Ascending aorta (tissue), 2 donors: ENCODE measurements at regions not wholly inside any gene's neighbourhood (a gene's known extent, or its start where the extent isn't known, plus 50 kb on each side); places are given as distances from the start of the nearest gene placed in this dataset.

Source experiments
- DNase-seq, 2 donors: peaks; one replicate each; pipeline ENCODE4 v3.0.0-alpha.2; 2019; ENCODE audit warnings: low spot score in 2 of 2
- H3K27ac ChIP-seq, 2 donors: fragments of 200-600 bp; sonication (generic); one replicate each; pipeline ENCODE4 v1.5.1; 2016 to 2017; ENCODE audit warnings: mild to moderate bottlenecking in 1 of 2
- H3K27me3 ChIP-seq: fragments of 200-600 bp; sonication (generic); one replicate; pipeline ENCODE4 v1.5.1; 2017
- H3K36me3 ChIP-seq, 2 donors: fragments of 200-600 bp; sonication (generic); one replicate each; pipeline ENCODE4 v1.5.1; 2016
- H3K4me1 ChIP-seq, 2 donors: fragments of 200-600 bp; sonication (generic); one replicate each; pipeline ENCODE4 v1.5.1; 2016 to 2017; ENCODE audit warnings: mild to moderate bottlenecking in 1 of 2
- H3K4me3 ChIP-seq, 2 donors: fragments of 200-600 bp; sonication (generic); one replicate each; pipeline ENCODE4 v1.5.1; 2016 to 2017; ENCODE audit warnings: mild to moderate bottlenecking in 1 of 2
- H3K9me3 ChIP-seq, 2 donors: fragments of 200-600 bp; sonication (generic); one replicate each; pipeline ENCODE4 v1.5.1; 2016
- CTCF ChIP-seq, 3 experiments: fragments of 200-600 bp in 2 of 3; fragments of 450-650 bp in 1 of 3; sonication (generic) in 2 of 3; IDR thresholded peaks; one replicate each; pipeline ENCODE4 v1.5.1; 2016 to 2019; ENCODE audit warnings: antibody characterized with exemption in 3 of 3, mild to moderate bottlenecking in 1 of 3, moderate library complexity in 1 of 3
- intact Hi-C: fragments of 100-400 bp; cut with DNase I; formaldehyde crosslinking; loops from one replicate; pipeline ENCODE4 v1.15.1; 2023

GRCh38 chr18:32598144-32598543, 127.5 kb upstream of the GAREM1 start:
- no peak for TF ChIP-seq CTCF (IDR thresholded peaks at IDR 0.05)
- Histone ChIP-seq H3K27me3 (no peaks in the 10 kb centered on the region), H3K27ac (no peak overlapping the region), H3K4me3 (no peak overlapping the region), H3K4me1 (no peaks in the 10 kb centered on the region), H3K9me3 (no peaks in the 10 kb centered on the region), H3K36me3 (no peaks in the 10 kb centered on the region)
- DNase-seq: no peak
- intact Hi-C loops: no loop called here

- TF ChIP-seq CTCF (IDR thresholded peaks at IDR 0.05): no peak
- Histone ChIP-seq H3K27ac (no peak overlapping the region), H3K27me3 (no peaks in the 10 kb centered on the region), H3K36me3 (no peaks in the 10 kb centered on the region), H3K9me3 (no peaks in the 10 kb centered on the region), H3K4me1 (no peaks in the 10 kb centered on the region), H3K4me3 (no peak overlapping the region)
- intact Hi-C loops: no loop called here
- DNase-seq: no peak
Observed at GRCh38 chr18:32596501-32596900, 125.8 kb upstream of the GAREM1 start.

GRCh38 chr18:32595832-32596231, 125.2 kb upstream of the GAREM1 start:
- Histone ChIP-seq H3K27me3 (no peaks in the 10 kb centered on the region), H3K4me3 (no peak overlapping the region), H3K27ac (no peak overlapping the region), H3K9me3 (no peaks in the 10 kb centered on the region), H3K4me1 (no peaks in the 10 kb centered on the region), H3K36me3 (no peaks in the 10 kb centered on the region)
- no peak for TF ChIP-seq CTCF (IDR thresholded peaks at IDR 0.05)
- no peak for DNase-seq
- intact Hi-C loops: no loop called here

GRCh38 chr18:32588191-32588590, 117.5 kb upstream of the GAREM1 start:
- H3K4me1 ChIP-seq: no peaks in the 10 kb centered on the region
- intact Hi-C loops: no loop called here
- no peaks in the 10 kb centered on the region for H3K9me3 ChIP-seq
- no peak for DNase-seq
- H3K4me3 ChIP-seq: no peak overlapping the region
- H3K27ac ChIP-seq: no peak overlapping the region
- no peaks in the 10 kb centered on the region for H3K27me3 ChIP-seq
- TF ChIP-seq CTCF (IDR thresholded peaks at IDR 0.05): no peak
- no peaks in the 10 kb centered on the region for H3K36me3 ChIP-seq

- H3K4me1 ChIP-seq: no peaks in the 10 kb centered on the region
- DNase-seq: no peak
- no peak for TF ChIP-seq CTCF (IDR thresholded peaks at IDR 0.05)
- no peak overlapping the region for H3K27ac ChIP-seq
- no peaks in the 10 kb centered on the region for H3K27me3 ChIP-seq
- H3K36me3 ChIP-seq: no peaks in the 10 kb centered on the region
- intact Hi-C loops: no loop called here
- H3K4me3 ChIP-seq: no peak overlapping the region
- H3K9me3 ChIP-seq: no peaks in the 10 kb centered on the region
Observed at GRCh38 chr18:32583431-32583830, 112.7 kb upstream of the GAREM1 start.

- H3K4me3 ChIP-seq: no peak overlapping the region
Observed at GRCh38 chr18:32582455-32582854, 111.8 kb upstream of the GAREM1 start.

More at GRCh38 chr18:32582455-32582854, 111.8 kb upstream of the GAREM1 start:
- intact Hi-C loops: no loop called here
- no peak for DNase-seq
- no peaks in the 10 kb centered on the region for H3K4me1 ChIP-seq
- no peak overlapping the region for H3K27ac ChIP-seq
- H3K9me3 ChIP-seq: no peaks in the 10 kb centered on the region
- H3K36me3 ChIP-seq: no peaks in the 10 kb centered on the region
- no peak for TF ChIP-seq CTCF (IDR thresholded peaks at IDR 0.05)
- H3K27me3 ChIP-seq: no peaks in the 10 kb centered on the region
